HG02642 (cell line): ENCODE measurements at regions not wholly inside any gene's neighbourhood (a gene's known extent, or its start where the extent isn't known, plus 50 kb on each side); places are given as distances from the start of the nearest gene placed in this dataset.

Experiments used
- ATAC-seq: cut with Tn5 transposase; IDR thresholded peaks from one replicate; pipeline ENCODE4 v1.9.1; 2021; ENCODE audit warnings: mild to moderate bottlenecking; ENCODE audit not compliant: unreplicated experiment, poor library complexity

DNA sequence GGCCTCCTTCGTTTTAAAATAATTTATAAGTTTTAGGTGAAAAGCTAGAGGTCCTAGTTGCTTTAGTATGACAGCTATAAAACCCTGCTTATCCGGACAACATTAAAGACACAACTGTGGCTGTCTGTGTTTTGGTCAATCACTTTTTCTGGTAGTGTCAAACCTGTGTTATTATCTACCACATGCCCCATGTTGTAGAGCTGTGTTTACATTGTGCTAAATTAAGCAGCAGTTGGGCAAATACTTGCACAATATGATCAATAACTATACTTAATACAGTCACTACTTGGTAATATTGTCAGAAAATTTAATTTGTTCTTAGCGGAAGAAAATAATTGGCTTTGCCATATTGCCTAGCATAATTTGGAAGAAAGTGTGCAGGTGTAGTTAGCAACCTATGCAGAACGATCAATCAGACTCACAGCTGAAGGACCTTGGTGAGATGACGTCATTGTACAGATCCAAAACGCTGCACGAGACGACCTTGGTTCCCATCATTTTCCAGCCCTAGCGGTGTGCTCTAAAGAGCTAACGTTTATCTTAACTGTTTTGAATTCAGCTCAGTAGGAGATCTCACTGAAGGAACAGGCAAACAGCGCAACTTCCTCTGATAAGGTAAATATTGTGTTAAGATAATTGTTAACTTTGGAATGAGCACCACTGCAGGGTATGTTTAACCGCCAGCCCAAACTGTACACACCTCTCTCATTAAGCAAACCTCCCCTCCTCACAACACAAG lies 476.6 kb downstream of the IRS2 start:
- ATAC-seq: no peak

DNA sequence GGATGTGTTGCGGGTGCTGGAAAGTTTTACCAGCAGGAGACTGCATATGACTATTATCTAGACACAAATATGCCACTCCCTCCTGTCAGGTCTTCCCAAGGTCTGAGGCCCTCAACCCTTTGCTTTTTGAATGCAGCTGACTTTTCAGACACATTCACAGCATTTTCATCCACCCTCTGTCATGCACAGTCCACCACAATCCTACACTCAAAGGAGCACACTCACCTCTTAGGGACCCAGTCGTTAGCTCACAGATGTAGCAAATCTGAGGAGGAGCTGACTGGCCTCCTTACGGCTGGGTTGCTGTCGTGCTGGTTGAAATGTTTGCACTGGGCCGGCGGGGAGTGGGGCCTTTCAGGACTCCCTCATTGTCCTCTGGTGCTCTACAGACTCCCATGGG lies 479.4 kb downstream of the IRS2 start:
- no peak for ATAC-seq

DNA sequence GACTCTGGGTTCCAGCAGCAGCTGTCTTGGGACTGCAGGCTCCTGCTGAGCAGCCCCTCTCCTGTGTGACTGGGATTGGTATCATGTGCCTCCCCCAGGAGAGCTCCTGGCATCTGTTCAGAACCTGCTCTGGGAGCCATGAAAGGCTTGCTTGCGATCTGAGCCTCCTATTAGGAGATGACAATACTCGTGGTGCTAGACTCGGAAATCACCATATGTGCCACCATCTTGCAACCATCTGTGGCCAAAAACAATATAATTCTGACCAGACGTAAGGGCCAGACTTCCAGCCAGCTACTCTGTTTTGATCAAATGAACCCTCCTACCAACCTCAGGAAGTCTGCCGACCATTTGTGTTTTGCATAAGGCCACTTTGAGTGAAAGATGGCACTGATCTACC lies 484.7 kb downstream of the IRS2 start:
- ATAC-seq: no peak

DNA sequence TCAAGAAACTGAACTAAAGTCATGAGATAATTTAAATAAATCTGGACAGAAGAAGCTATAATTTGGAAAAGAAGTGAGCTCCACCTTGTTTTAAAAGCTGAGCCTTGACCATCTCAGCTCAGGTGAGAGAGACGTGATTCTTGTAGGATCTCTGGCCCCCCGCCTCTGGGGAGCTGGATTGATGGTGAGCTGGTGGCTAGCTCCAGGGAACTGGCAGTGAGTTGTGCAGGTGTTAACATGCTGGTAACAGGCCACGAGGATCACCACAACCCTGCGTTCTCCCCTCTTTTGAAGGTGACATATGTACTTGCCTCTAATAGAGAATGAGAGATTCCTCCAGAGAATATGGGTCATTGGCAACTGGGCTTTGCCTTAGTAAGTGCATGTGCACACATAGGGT lies 485.1 kb downstream of the IRS2 start:
- no peak for ATAC-seq

DNA sequence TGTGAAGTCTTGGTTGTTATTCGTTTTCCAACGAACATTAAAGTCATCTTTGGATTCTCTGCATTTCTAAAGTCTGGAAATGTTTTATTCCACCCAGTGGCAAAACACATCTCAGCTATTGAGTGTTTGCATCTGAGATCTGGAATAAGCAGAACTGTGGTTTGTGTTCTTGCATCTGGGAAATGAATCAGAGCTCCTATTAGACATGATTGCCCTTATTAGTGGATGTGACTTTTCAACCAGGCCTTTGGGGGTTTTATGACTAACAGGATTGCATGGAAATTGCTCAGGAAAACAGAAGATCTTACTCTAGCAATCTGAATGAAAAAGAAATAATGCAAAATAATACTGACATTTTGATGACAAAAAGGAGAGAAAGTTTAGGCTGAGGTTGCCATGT lies 488.8 kb downstream of the IRS2 start:
- no peak for ATAC-seq

DNA sequence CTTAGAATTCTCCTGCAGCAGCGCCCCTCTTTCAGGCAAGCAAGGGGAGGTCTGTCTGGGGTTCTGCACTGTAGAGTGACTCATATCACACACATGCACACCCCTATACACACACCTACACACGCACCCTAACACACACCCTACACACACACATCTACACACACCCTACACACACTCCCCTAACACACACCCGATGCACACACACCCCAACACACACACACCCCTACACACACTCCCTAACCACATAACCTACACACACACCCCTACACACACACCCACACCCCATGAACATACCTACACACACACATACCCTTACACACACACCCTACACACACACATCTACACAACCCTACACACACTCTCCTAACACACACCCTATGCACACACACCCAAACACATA lies 493.2 kb downstream of the IRS2 start:
- no peak for ATAC-seq

DNA sequence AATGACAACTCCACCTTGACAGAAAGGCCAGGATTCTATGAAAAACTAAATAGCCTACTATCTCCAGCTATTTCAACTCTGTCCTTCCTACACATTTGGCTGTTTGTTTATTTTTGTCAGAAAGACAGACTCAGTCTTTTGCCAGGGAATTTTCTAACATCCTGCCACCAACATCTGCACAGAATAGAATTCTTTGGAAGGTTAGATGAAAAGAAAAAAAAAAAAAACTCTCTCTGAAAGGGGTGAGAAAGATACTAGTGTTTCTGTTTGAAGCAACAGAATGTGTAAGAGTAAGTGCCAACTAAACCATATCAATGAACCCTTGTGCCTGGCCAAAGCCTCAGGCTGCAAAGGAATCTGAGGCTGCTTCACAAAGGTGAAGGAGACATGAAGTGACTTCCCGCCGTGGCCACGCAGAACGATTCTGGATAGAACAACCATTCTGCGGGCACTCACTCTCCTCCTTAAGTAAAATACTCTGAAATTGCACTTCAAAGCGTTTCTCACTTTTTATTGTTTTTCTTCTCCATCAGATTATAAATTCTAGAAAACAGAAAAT lies 498.2 kb downstream of the IRS2 start:
- no peak for ATAC-seq

DNA sequence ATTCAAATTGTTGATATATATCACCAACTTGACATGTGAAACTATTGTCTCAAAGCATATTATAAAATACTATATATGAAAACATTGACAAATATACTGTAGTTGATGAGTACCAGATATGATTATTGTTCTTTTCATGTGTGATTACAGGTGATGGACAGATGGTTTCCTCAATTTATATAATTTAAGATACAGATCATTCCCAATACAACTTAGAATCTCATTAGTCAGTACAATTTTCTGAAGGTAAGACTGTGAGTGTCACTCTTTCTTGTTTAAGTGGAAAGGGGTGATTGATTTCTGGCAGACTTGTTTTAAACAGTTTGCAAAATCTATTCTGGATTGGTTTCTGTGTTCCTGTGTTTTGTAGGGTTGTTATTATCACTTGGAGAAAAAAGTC lies 498.8 kb downstream of the IRS2 start:
- ATAC-seq: no peak

DNA sequence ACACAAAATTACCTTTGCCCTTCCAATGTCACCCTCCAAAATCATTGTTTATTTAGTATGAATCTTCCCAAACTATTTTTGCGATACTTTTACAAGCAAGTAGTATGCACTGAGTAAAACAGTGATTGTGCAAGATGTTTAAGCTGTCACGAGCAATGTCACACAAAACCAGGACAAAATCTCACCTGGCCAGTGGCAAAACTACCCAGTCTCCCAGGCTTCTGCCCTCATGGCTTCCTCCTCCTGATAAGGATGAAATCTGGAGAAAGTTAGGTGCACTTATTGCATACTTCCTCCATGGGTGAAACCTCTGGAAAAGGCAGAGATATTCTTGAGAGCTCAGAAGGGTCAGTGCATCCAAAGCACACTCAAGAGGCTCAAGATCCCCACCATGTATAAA lies 500.8 kb downstream of the IRS2 start:
- ATAC-seq: no peak

DNA sequence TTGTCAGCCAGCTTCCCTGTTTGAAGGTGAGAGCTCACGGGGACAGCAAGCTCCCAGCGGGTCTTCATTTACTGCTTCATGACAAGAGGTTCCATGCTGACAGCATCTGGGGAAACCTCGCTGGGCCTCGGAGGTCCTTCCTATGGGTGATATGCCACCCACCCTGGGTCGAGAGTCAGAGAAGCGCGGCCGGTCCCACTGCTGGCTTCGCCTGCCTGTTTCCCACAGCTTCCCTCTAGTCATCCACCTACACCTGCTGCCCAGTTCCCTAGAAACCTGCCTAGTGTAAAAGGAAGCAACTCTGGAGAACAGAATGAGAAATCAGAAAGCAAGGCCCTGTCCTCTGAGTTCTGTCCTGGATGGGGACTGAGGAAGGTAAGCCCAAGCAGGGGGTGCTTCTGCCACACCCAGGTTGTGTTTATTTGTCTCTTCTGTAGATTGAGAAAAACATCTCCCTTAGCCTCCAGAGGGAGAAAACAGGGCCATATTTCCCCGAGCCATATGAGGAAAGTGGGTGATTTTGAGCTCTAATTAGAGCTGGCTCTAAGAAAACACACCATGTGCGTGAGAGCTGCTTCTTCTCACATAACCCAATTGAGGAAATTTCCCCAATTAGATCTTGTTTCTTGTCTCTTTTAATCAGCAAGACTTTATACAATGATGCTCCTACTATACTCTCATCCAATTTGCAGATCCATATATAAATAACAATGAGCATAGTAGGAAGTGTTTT lies 504.3 kb downstream of the IRS2 start:
- ATAC-seq: no peak

DNA sequence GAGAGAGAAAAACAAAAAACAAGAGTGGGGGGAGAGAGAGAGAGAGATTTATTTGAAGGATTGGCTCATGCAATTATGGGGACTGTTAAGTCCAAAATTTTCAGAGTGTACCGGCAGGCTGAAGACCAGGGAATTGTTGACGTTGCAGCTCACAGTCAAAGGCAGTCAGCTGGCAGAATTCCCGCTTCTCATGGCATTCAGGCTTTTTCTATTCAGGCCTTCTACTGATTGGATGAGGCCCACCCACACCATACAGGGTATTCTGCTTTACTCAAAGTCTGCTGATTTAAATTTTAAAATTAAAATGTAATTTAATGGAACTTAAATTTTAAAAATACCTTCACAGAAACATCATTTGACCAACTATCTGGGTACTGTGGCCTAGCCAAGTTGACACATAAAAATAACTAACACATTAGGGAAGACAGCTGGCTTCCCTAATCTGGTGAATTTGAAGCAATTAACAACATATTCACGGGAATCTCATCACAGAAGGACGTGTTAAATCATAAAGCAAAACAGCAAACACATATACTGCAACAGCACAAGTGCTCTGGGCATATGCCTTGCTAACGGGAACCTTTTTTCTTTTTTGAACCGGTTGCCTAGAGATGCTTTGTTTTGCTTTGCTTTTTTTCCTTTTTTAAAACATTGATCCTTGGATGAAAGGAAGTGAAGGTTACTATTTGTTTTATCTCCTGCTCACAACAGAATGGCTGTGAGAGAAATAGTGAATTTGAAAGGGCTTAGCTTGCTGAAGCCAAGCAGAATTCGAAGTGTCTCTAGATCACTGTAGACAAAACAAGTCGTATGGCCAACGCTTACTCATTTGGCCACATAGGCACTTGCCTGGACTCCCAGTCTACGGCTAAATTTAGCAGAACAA lies 505.1 kb downstream of the IRS2 start:
- ATAC-seq: no peak

DNA sequence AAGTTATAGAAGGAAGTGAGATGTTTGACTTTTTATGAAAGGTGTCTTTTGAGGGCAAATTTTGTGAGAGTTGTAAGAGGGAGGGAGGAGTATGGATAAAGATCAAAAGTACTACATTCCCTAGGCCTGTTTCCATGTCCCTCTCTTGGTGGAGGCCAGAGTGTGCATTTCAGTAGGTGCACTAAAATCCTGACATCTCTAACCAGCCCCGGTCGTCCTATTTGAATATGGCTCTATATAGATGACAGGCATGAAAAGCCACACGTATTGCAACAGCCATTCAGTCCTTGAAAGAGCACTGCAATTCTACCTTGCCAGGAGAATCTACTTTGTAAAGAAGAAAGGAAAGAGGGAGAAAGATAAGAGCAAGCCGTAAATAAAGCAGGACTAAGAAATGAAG lies 510.1 kb downstream of the IRS2 start:
- ATAC-seq: no peak

DNA sequence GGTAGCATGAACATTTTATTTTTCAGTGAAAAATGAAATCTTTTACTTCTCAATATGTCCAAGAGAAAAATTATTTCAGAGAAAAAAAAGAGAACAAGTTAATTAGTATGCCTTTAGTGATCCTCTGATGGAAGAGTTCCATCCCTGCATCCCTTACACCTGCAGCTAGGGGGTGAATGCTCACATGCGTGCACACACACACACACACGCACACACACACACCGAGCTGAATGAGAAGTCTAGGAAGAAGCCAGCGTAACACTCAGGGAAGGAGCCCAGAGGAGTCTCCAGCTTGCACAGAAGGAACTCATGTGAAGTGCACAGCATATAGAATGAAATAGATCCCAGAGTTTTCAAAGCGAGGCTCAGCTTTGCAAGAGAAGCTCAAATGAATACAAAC lies 510.5 kb downstream of the IRS2 start:
- ATAC-seq: no peak

DNA sequence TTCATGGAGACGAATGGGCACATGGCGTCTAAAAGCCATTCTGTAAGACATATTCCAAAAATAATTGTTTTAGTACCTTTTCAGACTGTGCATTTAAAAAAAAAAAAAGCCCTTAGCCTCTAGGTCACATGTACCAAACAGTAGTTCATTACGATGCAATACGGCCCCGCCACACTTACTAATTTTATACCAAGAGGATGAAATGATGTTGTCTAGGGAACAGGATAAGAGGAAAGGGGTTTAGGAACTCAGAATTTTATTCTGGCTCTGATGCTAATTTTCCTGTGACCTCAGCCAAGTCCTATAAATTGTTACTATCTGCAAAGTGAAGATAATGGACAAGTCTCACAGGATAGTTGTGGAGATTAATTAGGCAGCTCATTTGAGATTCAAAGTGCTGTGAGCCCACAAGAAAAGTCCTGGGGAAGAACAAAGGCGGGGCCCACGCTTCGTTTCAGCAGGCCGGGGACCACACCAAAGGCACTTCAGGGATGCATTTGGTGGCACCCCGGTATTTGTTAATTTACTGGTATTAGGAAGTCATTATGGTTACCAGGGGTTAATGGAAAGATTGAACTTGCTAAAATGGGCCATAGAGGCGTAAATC lies 511.1 kb downstream of the IRS2 start:
- no peak for ATAC-seq

DNA sequence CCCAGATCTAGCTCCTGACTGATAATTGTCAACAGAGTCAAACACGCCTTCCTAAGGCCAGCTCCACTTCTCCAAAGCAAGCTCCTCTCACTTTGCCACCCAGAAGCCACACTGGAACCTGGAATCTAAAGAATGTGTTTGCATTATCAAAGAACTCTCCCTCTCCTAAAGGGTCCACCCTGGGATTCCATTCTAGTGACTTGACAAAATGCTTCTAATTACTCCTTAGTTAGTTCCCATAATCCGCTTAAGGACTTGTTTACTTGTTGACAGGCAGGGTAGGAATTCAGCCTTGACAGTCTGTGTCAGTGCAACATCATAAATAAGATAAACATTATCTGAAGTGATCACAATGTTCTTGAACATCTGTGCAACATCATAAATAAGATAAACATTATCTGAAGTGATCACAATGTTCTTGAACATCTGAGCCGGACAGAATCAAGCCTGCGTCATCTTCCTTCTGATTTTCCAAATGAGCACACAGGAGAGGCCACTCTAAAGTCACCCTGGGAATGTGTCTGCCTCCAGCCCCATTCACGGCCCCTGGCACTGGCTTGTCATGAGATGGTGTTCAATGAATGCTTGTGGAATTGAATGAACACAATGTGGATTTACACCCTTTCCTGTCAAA lies 512.1 kb downstream of the IRS2 start:
- no peak for ATAC-seq

DNA sequence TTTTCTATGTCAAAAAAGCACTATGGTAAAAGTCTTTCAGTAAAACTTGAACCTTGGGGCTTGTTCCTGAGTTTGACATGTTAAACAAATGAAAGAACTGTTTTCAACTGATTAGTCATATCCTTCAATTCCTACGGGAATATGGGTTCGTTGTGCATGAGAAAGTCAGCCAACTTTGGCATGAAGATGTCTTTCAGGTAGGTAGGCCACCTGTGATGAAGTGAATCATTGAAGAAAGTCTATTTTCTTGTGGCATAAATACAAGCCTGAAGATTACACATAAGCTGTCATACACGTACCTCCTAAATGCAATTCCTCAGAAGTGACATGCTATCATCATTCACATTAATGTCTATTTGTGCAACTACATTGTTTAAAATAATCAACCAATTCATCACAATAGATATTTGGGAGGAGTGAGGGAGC lies 513.0 kb downstream of the IRS2 start:
- ATAC-seq: no peak

DNA sequence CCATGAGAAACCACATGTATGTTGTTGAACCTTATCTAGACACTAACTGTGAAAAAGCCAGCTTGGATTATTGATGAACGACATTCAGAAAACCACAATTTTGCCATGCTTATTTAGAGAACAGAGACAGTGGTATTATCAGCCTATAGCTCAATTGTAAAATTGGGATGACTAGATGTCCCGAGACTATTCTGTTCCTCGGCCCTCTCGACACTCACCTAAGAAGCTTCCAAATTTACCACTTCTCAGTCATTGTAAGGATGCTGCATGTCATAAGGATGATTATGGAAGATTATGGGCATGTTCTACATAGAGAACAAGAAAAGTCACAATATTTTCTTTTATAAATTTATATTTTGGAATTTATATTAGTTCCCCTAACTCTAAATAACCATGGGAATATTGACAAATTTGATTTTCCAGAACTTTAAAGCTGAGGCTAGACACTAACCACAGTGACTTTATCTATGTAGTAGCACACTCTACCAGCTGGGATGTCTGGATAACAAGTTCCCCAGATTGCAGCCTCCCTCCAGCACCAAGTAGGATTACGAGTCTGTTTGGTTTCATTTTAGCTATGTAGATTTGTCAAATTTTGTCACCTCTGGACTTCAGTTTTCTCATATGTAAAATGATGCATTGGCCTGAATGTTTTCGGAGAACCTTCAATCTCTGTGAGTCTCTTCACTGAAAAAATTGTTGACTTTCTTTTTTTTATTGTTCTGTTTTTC lies 513.6 kb downstream of the IRS2 start:
- no peak for ATAC-seq

DNA sequence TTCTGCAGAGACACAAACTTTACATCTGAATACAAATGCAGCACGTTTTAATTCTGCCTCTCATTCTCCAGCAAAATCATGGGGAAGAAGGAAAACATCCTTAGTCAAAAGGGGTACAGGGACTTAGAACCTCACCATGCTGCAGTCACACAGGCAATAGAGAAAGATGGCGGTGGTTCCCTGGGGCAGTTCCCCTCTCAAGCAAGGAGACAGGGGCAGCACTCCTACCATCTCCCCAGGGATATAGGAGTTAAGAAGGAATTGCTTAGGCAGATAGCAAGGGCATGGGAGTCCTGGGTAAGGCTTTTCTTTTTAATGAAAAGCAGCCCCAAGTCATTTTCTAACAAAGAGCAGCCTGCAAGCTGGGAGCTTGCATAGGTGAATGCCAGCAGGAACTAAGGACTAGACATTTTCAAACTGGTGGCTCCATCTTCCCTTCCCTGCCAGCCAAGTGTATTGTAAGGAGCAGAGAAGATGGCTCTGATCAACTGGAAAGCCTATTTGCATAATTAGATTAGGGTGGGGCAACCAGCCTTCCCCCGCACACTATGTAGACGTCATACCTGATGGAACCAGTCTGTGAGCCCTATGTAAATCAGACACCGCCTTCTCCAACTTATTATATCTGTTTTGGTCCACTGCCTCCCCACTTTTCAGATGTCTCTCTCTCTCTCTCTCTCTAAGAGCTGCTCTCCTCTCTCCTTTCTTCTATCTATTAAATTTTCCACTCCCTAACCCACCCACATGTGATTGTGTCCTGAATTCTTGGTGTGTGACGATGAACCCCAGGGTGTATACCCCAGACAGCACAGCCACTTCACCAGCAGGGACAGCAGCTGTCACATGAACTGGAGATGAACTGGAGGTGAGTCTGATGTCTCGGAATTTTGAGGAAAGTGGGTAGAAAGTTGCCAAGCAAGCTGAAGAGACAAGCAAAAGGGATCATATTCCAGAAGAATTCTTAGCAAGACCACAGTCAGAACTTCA lies 514.5 kb downstream of the IRS2 start:
- no peak for ATAC-seq
